ENCODE measurements at regions not wholly inside any gene's neighbourhood (a gene's known extent, or its start where the extent isn't known, plus 50 kb on each side); places are given as distances from the start of the nearest gene placed in this dataset.
A peak's percentile ranks its signal among the peaks of the same experiment; 100 is the strongest.

DNA sequence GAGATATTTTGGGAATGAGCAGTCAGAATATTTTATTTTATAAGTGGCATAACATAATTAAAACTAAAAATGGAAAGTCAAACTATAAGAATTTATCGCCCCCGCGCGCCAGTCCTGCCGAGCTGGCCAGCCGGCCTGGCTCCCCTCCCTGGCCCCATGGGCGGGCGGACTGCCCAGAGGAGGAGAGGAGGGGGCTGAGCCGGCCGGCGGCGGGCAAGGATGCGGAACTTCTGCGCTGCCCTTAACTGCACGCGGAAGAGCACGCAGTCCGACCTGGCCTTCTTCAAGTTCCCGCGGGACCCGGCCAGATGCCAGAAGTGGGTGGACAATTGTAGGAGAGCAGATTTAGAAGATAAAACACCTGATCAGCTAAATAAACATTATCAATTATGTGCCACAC is 96.8 kb downstream of the DKK1 start:
- H3K14ac ChIP-seq (replicated peaks; ENCODE audit: low read depth, low read length): no peak overlapping the region
- H4K8ac ChIP-seq (ENCODE audit: low read depth in 2 of 2, low read length in 2 of 2): no peak overlapping the region
- H3K4me2 ChIP-seq (ENCODE audit: low read depth, low read length): no peak overlapping the region
- no peak overlapping the region for H3K27ac ChIP-seq (ENCODE audit: insufficient read depth, low read length)
- CTCF ChIA-PET: no interaction called here
- H3K18ac ChIP-seq (ENCODE audit: low read depth, low read length): no peak overlapping the region
- no peak overlapping the region for H3K9ac ChIP-seq (ENCODE audit: low read depth, low read length)
- no peak overlapping the region for H2AK9ac ChIP-seq (replicated peaks; ENCODE audit: low read depth, low read length, poor library complexity)
- BruUV-seq (replicated peaks): no TSS peak
- H3K23ac ChIP-seq (ENCODE audit: low read depth, low read length): no peak overlapping the region
- H2BK120ac ChIP-seq (ENCODE audit: low read depth, low read length): no peak overlapping the region
- no peaks in the 10 kb centered on the region for H3K79me1 ChIP-seq (ENCODE audit: low read depth in 1 of 2, low read length in 2 of 2)
- H3K36me3 ChIP-seq (ENCODE audit: control insufficient read depth, insufficient read depth, low read length): no peaks in the 10 kb centered on the region
- no peaks in the 10 kb centered on the region for H3K27me3 ChIP-seq (ENCODE audit: control insufficient read depth, insufficient read depth, low read length)
- intact Hi-C loops (cut with micrococcal nuclease): no loop called here
- H2BK5ac ChIP-seq (ENCODE audit: low read depth, low read length, poor library complexity, severe bottlenecking): no peak overlapping the region
- no peaks in the 10 kb centered on the region for H3K9me3 ChIP-seq (ENCODE audit: control insufficient read depth, insufficient read depth, low read length)
- in situ Hi-C loops (cut with MboI; ENCODE audit: low sequenced_read_pairs): no loop called here
- TF ChIP-seq BHLHE40 (IDR thresholded peaks at IDR 0.05; ENCODE audit: low read depth, low read length) (no peak), RAD21 (IDR thresholded peaks at IDR 0.05; ENCODE audit: low read length) (no peak), RFX5 (IDR thresholded peaks at IDR 0.05; ENCODE audit: low read depth, low read length) (no peak), POLR2A (IDR thresholded peaks at IDR 0.05; ENCODE audit: low read depth, low read length) (no peak), USF2 (IDR thresholded peaks at IDR 0.05; ENCODE audit: low read depth, low read length) (no peak), FOS (IDR thresholded peaks at IDR 0.05; ENCODE audit: low read depth, low read length) (no peak), MAFK (IDR thresholded peaks at IDR 0.05; ENCODE audit: low read depth, low read length) (no peak)
- TF ChIP-seq, protein P1, sequence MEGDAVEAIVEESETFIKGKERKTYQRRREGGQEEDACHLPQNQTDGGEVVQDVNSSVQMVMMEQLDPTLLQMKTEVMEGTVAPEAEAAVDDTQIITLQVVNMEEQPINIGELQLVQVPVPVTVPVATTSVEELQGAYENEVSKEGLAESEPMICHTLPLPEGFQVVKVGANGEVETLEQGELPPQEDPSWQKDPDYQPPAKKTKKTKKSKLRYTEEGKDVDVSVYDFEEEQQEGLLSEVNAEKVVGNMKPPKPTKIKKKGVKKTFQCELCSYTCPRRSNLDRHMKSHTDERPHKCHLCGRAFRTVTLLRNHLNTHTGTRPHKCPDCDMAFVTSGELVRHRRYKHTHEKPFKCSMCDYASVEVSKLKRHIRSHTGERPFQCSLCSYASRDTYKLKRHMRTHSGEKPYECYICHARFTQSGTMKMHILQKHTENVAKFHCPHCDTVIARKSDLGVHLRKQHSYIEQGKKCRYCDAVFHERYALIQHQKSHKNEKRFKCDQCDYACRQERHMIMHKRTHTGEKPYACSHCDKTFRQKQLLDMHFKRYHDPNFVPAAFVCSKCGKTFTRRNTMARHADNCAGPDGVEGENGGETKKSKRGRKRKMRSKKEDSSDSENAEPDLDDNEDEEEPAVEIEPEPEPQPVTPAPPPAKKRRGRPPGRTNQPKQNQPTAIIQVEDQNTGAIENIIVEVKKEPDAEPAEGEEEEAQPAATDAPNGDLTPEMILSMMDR (conservative IDR thresholded peaks at IDR 0.05; ENCODE audit: low read depth, low read length): no peak
- TF ChIP-seq, protein P2, sequence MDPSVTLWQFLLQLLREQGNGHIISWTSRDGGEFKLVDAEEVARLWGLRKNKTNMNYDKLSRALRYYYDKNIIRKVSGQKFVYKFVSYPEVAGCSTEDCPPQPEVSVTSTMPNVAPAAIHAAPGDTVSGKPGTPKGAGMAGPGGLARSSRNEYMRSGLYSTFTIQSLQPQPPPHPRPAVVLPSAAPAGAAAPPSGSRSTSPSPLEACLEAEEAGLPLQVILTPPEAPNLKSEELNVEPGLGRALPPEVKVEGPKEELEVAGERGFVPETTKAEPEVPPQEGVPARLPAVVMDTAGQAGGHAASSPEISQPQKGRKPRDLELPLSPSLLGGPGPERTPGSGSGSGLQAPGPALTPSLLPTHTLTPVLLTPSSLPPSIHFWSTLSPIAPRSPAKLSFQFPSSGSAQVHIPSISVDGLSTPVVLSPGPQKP (IDR thresholded peaks at IDR 0.05; ENCODE audit: borderline replicate concordance, low read depth, low read length): no peak
- no CpG with 5 or more reads among the region's 21 CpGs for WGBS, 2 experiments (ENCODE audit: extremely low coverage in 2 of 2, insufficient read length in 1 of 2)
- H4K5ac ChIP-seq (ENCODE audit: low read depth, low read length): no peak overlapping the region
- H2BK20ac ChIP-seq (ENCODE audit: low read depth, low read length): no peak overlapping the region
- DNase-seq (no peak), ATAC-seq (ENCODE audit: low read depth) (no peak)
- no peak overlapping the region for H3K56ac ChIP-seq (ENCODE audit: extremely low read depth, insufficient read depth, low read length)
- H3K4me3 ChIP-seq (ENCODE audit: insufficient read depth, low read depth, low read length): no peak overlapping the region
- H3K9me1 ChIP-seq (ENCODE audit: insufficient read depth, low read length): no peaks in the 10 kb centered on the region
- no peaks in the 10 kb centered on the region for H3K4me1 ChIP-seq (ENCODE audit: control insufficient read depth, insufficient read depth, low read length)
- no peak overlapping the region for H4K91ac ChIP-seq (ENCODE audit: insufficient read depth, low read depth, low read length)
- H2AFZ ChIP-seq (replicated peaks; ENCODE audit: low read length, poor library complexity): peak overlapping the region; percentile 61
- POLR2A ChIA-PET (ENCODE audit: unreplicated experiment): no interaction called here
- H4K20me1 ChIP-seq (ENCODE audit: insufficient read depth, low read length): no peaks in the 10 kb centered on the region
- H2AK5ac ChIP-seq (ENCODE audit: low read depth, low read length): no peak overlapping the region
- H3K4ac ChIP-seq (ENCODE audit: low read depth, low read length): no peak overlapping the region
- H2BK15ac ChIP-seq (ENCODE audit: low read depth, low read length): no peak overlapping the region
- dilution Hi-C loops (cut with HindIII; ENCODE audit: low sequenced_read_pairs, unreplicated experiment): no loop called here

Measured in IMR-90 (cell line).